Kidney (tissue), 13 donors: ENCODE measurements at regions not wholly inside any gene's neighbourhood (a gene's known extent, or its start where the extent isn't known, plus 50 kb on each side); places are given as distances from the start of the nearest gene placed in this dataset.

Experiments
- DNase-seq, 5 donors: peaks; one replicate each; pipeline ENCODE4 v3.0.0-alpha.2; 2013 to 2020
- FAIRE-seq: peaks from 2 replicates; lab custom pipeline; 2012; peaks lifted over from hg19 to GRCh38; lab: Jason Lieb, UNC
- H3K27ac ChIP-seq, 2 donors: one replicate each; pipeline ENCODE4 v1.7.0; 2013; ENCODE audit warnings: low read depth in 2 of 2, low read length in 2 of 2, inconsistent platforms in 1 of 2
- H3K27me3 ChIP-seq: one replicate; pipeline ENCODE4 v1.7.1; 2013; ENCODE audit warnings: low read length, inconsistent platforms; ENCODE audit not compliant: control insufficient read depth, insufficient read depth
- H3K36me3 ChIP-seq, 3 donors: one replicate each; pipeline versions ENCODE4 v1.7.0 to v1.7.1; 2013; ENCODE audit warnings: low read length in 3 of 3, control low read depth in 1 of 3, inconsistent platforms in 1 of 3; ENCODE audit not compliant: insufficient read depth in 3 of 3, control insufficient read depth in 2 of 3
- H3K4me1 ChIP-seq, 3 donors: one replicate each; pipeline versions ENCODE4 v1.7.0 to v1.7.1; 2013; ENCODE audit warnings: low read length in 3 of 3, inconsistent platforms in 1 of 3, low read depth in 1 of 3; ENCODE audit not compliant: control insufficient read depth in 2 of 3, insufficient read depth in 2 of 3
- H3K4me3 ChIP-seq, 3 donors: one replicate each; pipeline versions ENCODE4 v1.7.0 to v1.8.1; 2013; ENCODE audit warnings: low read length in 3 of 3, control low read depth in 1 of 3, inconsistent platforms in 1 of 3
- H3K9ac ChIP-seq, 3 donors: one replicate each; pipeline versions ENCODE4 v1.7.0 to v1.7.1; 2013; ENCODE audit warnings: low read length in 3 of 3, control low read depth in 1 of 3, inconsistent platforms in 1 of 3
- H3K9me3 ChIP-seq, 3 donors: one replicate each; pipeline versions ENCODE4 v1.7.0 to v1.7.1; 2013; ENCODE audit warnings: low read length in 3 of 3, control low read depth in 1 of 3, inconsistent platforms in 1 of 3; ENCODE audit not compliant: control insufficient read depth in 2 of 3, insufficient read depth in 1 of 3
- intact Hi-C: fragments of 100-400 bp; cut with DNase I; formaldehyde crosslinking; loops from one replicate; pipeline ENCODE4 v1.11.1; 2022
- TF ChIP-seq, protein P1 (sequence below): IDR thresholded peaks from 3 replicates; pipeline ENCODE4 v1.5.1; 2012; ENCODE audit warnings: mild to moderate bottlenecking, moderate library complexity, borderline replicate concordance; ENCODE audit not compliant: insufficient read depth; ENCODE audit errors: extremely low read depth
- donor health status: control.
- donor health status: control.
- donor health status: control.
- donor health status: control.
- donor health status: control.
- donor health status: DM: yes; HTN: yes; CAD: no.
- donor health status: Normal renal cell carcinoma (clear cell type).

GRCh38 chr7:53771701-53772100 lies 736.3 kb downstream of the POM121L12 start:
- H3K4me3 ChIP-seq, result no peak overlapping the region
- intact Hi-C loops, result no loop called here
- TF ChIP-seq, protein P1, sequence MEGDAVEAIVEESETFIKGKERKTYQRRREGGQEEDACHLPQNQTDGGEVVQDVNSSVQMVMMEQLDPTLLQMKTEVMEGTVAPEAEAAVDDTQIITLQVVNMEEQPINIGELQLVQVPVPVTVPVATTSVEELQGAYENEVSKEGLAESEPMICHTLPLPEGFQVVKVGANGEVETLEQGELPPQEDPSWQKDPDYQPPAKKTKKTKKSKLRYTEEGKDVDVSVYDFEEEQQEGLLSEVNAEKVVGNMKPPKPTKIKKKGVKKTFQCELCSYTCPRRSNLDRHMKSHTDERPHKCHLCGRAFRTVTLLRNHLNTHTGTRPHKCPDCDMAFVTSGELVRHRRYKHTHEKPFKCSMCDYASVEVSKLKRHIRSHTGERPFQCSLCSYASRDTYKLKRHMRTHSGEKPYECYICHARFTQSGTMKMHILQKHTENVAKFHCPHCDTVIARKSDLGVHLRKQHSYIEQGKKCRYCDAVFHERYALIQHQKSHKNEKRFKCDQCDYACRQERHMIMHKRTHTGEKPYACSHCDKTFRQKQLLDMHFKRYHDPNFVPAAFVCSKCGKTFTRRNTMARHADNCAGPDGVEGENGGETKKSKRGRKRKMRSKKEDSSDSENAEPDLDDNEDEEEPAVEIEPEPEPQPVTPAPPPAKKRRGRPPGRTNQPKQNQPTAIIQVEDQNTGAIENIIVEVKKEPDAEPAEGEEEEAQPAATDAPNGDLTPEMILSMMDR, result no peak

DNA sequence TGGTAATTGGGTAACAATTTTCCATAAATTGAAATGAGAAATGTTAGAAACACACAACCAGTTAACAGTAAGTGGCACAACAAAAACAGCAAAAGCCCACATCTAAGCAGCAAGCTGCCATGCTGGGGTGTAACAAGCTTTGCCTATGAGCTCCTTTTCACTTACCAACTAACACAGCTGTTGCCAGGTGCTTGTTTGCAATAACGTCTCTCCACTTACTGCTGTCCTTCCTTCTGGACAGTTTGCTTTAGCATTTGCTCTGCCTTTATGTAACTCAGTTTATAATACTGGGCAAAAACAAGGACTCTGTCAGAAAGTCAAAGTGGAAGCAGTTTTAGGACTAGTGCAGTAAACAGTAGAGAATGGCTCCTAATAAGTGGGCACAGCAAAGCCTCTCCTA lies 740.9 kb downstream of the POM121L12 start:
- Histone ChIP-seq H3K27ac (no peak overlapping the region), H3K9ac (no peak overlapping the region), H3K4me1 (no peaks in the 10 kb centered on the region), H3K4me3 (no peak overlapping the region), H3K27me3 (no peaks in the 10 kb centered on the region), H3K9me3 (no peaks in the 10 kb centered on the region), H3K36me3 (no peaks in the 10 kb centered on the region)
- intact Hi-C loops, result no loop called here
- DNase-seq (no peak), FAIRE-seq (no peak)
- TF ChIP-seq, protein P1, result no peak

More at GRCh38 chr7:53771701-53772100, 736.3 kb downstream of the POM121L12 start:
- FAIRE-seq, result no peak
- H3K4me1 ChIP-seq, result no peaks in the 10 kb centered on the region
- DNase-seq, result no peak
- no peak overlapping the region for H3K27ac ChIP-seq
- H3K36me3 ChIP-seq, result no peaks in the 10 kb centered on the region
- H3K27me3 ChIP-seq, result no peaks in the 10 kb centered on the region
- no peaks in the 10 kb centered on the region for H3K9me3 ChIP-seq
- no peak overlapping the region for H3K9ac ChIP-seq

- TF ChIP-seq, protein P1, result no peak
- Histone ChIP-seq H3K27me3 (no peaks in the 10 kb centered on the region), H3K36me3 (no peaks in the 10 kb centered on the region), H3K27ac (no peak overlapping the region), H3K4me1 (no peaks in the 10 kb centered on the region), H3K9ac (no peak overlapping the region), H3K4me3 (no peak overlapping the region), H3K9me3 (no peaks in the 10 kb centered on the region)
- no peak for DNase-seq
- peak; percentile 66 for FAIRE-seq
- intact Hi-C loops, result no loop called here
These were observed 752.4 kb upstream of the VSTM2A start for GRCh38 chr7:53789741-53790140.

DNA sequence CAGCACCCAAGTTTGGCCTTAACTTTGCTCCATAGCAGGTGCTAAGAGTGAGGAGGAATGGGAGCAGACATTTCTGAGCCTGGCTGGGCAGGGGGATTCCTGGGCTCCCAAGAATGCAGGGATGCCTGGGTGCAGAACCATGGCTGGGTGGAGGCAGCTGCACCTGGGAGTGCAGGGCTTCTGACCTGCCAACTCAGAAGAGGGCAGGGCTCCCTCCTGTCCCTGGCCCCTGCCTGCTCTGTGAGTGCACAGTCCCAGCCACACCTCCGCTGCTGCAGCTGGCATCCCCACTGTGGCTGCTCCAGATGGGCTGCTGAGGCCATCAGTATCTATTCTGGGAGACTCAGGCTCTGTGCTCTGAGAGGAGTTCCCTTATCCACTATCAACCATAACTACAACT lies 747.4 kb upstream of the VSTM2A start:
- no peak overlapping the region for H3K27ac ChIP-seq
- intact Hi-C loops, result no loop called here
- no peaks in the 10 kb centered on the region for H3K4me1 ChIP-seq
- TF ChIP-seq, protein P1, result no peak
- H3K9ac ChIP-seq, result no peak overlapping the region
- H3K4me3 ChIP-seq, result no peak overlapping the region
- H3K36me3 ChIP-seq, result no peaks in the 10 kb centered on the region
- FAIRE-seq (no peak), DNase-seq (peak in 1 of 5 donors; percentile 68)
- no peaks in the 10 kb centered on the region for H3K9me3 ChIP-seq
- no peaks in the 10 kb centered on the region for H3K27me3 ChIP-seq
